Retina (tissue), 1 donor: ENCODE measurements at regions not wholly inside any gene's neighbourhood (a gene's known extent, or its start where the extent isn't known, plus 50 kb on each side); places are given as distances from the start of the nearest gene placed in this dataset.
A peak's percentile ranks its signal among the peaks of the same experiment; 100 is the strongest.

ENCODE experiments used
- DNase-seq: peaks from one replicate; pipeline ENCODE4 v3.0.0-alpha.2; 2016

GRCh38 chr13:38520041-38520440 lies 166.8 kb upstream of the FREM2 start:
- no peak for DNase-seq

DNA sequence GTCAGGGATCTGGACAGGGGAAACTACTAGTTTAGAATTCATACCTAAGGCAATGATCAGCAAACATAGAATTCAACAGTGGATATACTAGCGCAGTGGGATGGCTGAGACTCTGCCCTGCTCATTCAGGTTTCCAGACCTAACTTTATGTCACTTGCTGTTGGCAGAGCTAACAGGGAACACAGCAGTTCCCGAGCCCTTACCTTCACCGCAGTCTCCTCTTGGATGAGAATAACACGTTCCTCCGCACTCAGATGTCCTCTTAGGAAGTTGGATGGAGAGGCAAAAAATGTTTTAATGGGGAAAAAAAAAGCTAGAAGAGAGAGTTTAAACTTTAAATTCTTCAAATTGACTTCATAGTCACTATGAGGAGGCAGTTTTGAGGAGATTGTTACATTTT lies 159.7 kb upstream of the FREM2 start:
- DNase-seq: no peak

GRCh38 chr13:38528986-38529385 lies 157.9 kb upstream of the FREM2 start:
- no peak for DNase-seq

GRCh38 chr13:38530492-38530891 lies 156.4 kb upstream of the FREM2 start:
- no peak for DNase-seq

DNA sequence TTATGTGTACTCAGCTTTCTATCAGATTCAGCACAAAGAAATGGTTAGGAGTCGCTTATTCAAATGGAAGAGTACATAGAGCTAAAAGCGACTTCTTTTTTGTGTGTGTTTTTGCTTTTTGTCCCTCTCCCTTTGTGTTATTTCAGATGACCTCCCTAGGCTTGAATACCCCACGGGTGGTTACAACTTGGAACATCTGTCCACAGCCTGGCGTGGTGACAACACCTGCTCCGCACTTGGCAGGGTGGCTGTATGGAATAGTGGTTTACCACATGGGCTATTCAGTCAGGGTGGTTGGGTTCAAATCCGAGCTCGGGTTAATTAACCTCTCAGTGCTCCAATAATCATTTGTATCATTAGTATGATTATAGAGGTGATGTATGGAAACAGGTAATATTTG lies 151.6 kb upstream of the FREM2 start:
- no peak for DNase-seq

DNA sequence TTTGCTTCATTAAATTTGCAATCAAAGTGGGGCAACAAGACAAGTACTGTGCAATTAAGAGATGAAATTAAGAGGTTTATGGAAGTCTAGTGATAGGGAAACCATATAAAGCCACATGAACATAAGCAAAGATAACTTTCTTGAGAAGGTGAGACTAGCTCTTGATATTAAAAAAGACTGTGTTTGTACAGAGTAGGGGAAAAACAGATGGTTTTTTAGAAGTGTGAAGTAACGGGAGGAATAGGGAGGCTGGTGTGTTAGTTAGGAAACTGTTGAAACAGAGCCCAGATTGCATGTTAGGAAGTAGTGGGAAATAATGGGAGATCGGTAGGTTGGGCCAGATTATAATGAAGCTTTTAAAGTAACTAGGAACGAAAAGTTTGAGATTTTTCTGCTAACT lies 149.8 kb upstream of the FREM2 start:
- no peak for DNase-seq

DNA sequence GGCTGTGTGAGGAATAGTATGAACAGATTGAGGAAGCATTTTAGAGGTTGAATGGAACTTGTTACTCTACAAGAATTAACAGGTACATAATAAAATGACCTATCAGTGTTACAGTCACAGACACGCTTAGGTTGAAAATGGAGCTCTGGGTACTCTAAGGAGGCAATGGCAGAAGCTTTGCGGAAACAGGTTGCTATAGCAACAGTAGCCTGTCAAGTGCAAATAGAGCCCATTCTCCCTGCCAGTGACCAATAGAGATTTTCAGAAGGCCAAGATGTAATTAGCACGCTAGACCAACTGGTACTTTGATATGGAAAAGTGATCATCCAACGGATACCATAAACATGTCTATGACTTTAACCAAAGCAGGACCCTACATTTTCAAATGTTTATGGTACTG lies 148.5 kb upstream of the FREM2 start:
- peak; percentile 12 for DNase-seq

GRCh38 chr13:38539632-38540031 lies 147.2 kb upstream of the FREM2 start:
- no peak for DNase-seq

DNA sequence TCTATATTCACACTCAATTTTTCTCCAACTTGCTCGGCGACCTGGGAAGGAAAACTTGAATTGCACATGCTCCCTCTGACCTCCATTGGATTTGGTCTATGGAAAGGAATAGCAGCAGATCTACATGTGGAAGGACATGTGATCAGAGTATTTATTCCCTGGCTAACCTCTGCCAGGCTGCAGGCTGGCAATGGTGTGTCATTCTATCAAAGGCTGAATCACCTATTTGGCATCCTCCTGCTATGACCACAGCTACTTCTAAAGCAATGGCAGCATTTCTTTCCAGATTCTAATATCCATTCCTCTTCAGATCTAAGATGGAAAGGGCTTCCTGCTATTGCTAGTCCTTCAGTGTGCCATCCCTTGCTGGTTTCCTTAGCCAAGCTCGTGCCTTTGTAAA lies 144.3 kb upstream of the FREM2 start:
- no peak for DNase-seq

DNA sequence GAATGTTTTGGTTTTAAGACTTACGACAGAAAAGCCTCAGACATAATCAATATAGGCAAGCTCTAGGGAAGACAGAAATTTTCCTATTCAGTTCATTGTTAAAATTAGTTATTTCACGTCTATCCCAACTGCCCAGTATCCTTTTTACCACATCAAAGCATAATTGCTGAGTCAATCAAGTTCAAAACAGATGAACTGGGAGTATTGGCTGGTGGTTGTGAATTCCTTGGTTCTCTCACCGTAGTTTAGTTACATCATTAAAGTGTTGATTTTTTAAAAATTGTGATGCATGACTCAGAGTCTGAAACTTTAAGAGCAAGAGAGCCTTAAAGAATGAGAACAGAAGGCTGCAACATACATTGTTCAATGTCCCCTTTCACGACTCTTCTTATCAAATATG lies 143.3 kb upstream of the FREM2 start:
- DNase-seq: no peak

DNA sequence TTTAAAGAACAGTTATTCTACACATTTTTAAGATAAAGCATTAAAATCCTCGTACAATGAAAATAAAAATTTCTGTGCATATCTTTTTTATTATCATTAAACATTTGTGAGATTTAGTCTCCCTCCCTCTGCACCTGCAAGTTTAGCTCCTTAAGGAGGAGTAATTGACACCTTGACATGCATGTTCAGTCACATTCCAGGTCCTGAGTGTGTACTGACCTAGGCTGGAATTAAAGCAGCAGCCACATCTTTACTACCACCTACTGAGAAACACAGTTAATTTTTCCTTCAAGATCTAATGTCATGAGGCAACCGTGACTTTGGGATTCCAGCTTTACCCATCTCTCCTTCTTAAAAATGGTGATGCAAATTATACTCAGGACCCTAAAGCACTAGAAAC lies 123.1 kb upstream of the FREM2 start:
- no peak for DNase-seq

- DNase-seq: peak; percentile 2
Observed at GRCh38 chr13:38564256-38565150, 122.4 kb upstream of the FREM2 start.

GRCh38 chr13:38566023-38566422 lies 120.9 kb upstream of the FREM2 start:
- no peak for DNase-seq

GRCh38 chr13:38566519-38566918 lies 120.4 kb upstream of the FREM2 start:
- no peak for DNase-seq

DNA sequence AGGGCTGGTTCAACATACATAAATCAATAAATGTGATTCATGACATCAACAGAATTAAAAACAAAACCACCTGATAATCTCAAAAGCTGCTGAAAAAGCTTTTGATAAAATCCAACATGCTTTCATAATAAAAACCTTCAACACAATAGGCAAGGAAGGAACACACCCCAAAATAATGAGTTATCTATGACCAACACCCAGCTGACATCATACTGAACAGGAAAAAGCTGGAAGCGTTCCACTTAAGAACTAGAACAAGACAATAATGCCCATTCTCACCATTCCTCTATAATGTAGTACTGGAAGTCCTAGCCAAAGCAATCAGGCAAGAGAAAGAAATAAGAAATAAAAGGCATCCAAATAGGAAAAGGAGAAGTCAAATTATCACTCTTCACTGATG lies 116.2 kb upstream of the FREM2 start:
- DNase-seq: no peak

- DNase-seq: no peak
Observed at GRCh38 chr13:38575427-38575826, 111.5 kb upstream of the FREM2 start.

GRCh38 chr13:38577048-38577447 lies 109.8 kb upstream of the FREM2 start:
- no peak for DNase-seq

DNA sequence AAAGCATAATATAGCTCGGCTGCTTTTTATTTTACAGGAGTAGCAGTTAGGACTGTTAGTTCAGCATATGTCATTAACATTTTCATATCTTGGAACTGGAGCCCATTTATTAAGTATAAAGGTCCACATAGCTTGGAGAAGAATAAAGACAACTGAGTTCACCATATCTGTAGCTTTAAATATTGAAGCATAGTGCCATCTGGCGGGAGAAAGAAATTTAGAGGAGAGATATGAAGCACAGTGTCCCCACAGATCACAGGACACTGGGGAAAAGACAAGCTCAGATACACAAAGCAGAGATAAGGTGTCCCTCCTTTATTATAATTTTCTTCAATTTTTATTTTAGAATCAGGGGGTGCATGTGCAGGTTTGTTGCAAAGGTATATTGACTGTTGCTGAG lies 104.7 kb upstream of the FREM2 start:
- DNase-seq: peak; percentile 30

DNA sequence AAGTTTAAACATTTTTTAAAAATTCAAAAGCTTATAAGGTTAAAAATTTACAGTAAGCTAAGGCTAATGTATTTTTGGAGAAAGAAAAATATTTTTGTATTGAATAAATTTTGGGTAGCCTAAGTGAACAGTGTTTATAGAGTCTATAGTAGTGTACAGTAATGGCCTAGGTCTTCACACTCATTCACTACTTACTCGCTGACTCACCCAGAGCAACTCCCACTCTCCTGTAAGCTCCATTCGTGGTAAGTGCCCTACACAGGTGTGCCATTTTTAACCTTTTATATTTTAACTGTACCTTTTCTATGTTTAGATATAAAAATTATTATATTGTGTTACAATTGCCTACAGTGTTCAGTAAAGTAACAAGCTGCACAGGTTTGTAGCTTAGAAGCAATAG lies 96.6 kb upstream of the FREM2 start:
- no peak for DNase-seq

GRCh38 chr13:38590796-38591507 lies 95.9 kb upstream of the FREM2 start:
- DNase-seq: no peak

DNA sequence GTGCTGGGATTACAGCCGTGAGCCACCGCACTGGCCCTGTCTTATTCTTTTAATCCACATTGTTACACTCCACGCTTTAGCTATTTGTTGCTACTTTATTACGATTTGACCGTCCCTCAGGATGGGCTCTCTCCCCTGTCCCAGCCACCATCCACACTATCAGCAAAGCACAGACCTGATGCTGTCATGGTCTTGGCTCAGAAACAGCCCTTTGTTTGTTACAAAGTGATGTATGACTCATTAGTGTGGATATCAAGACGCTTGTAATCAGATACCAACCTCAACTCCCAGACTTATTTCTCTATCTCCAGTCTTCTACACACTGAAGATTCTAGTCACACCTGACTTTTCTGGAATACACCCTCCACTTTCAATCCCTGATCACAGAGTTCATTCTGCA lies 84.6 kb upstream of the FREM2 start:
- no peak for DNase-seq

- DNase-seq: no peak
Observed at GRCh38 chr13:38606699-38607535, 80.0 kb upstream of the FREM2 start.

GRCh38 chr13:38617936-38618335 lies 68.9 kb upstream of the FREM2 start:
- DNase-seq: no peak

GRCh38 chr13:38618336-38618735 lies 68.5 kb upstream of the FREM2 start:
- no peak for DNase-seq
